ENCODE measurements at regions not wholly inside any gene's neighbourhood (a gene's known extent, or its start where the extent isn't known, plus 50 kb on each side); places are given as distances from the start of the nearest gene placed in this dataset.
"Not testable (repeated sequence)": the region's sequence is repeated elsewhere in the genome, so short reads cannot be mapped to it uniquely, and the experiment has no call there.

DNA sequence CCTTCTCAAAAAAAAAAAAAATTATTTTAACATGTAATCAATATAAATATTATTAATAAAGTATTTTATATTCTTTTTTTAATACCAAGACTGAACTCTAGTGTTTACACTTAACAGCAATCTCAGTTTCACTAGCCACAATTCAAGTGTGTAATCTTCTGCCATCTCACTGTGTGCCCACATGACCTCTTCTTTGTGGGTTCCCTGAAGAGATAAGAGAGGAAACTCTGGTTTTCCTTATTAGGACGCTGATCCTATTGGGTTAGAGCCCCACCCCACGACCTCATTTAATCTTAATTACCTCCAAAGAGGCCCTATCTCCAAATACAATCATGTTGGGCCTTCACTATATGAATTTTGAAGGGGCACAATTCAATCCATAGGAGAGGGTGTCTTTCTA lies 177.6 kb downstream of the STK31 start:
- no peak for DNase-seq

DNA sequence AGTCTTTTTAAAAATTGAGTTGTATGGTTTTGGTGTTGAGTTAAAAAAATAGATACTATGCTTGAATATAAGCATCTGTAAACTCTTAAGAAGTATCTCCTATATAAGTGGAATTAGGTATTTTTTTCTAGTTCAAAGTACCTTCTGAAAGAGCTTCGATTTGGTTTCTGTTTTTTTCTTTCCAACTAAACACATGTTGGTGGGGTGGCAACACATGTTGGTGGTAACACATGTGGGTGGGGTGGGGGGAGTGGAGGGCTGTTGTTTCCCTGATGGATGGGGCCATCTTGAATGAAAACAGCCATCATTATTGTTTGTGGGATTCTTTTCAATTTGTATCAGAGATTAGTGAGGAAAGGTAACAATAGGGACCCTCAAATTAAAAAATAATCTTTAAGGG lies 178.9 kb downstream of the STK31 start:
- no peak for DNase-seq

DNA sequence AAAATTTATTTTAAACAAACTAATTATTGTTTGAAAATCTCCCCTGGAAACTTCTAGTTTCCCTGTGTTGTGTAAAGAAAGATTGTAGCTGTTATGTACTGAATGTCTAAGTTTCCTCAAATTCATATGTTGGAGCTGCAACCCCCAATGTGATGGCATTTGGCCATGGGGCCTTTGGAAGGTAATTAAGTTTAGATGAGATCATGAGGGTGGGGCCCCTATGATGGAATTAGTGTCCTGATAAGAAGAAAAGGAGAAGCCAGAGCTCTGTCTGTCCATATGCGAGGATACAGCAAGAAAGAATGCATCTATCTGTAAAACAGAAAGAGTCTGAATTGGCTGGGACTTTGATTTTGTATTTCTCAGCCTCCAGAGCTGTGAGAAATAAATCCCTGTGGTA lies 179.5 kb downstream of the STK31 start:
- no peak for DNase-seq

DNA sequence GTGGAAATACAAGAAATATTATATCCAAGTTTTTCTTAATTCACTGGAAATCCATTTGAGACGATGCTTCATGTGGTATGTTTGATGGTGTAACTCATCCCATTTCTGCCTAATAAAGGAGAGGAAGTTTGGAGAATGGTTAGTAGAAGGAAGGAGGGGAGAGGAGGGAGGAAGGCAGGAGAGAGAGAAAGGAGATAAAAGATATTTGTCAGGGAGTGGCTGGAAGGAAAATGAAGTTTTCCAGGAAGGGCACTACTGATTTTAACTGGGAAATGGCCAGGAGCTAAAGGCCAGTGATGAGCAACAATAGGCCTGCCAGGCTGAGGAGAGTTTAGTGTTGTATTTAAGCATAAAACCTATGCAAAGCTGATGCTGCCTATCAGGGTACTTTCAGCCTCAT lies 182.0 kb downstream of the STK31 start:
- DNase-seq: no peak

DNA sequence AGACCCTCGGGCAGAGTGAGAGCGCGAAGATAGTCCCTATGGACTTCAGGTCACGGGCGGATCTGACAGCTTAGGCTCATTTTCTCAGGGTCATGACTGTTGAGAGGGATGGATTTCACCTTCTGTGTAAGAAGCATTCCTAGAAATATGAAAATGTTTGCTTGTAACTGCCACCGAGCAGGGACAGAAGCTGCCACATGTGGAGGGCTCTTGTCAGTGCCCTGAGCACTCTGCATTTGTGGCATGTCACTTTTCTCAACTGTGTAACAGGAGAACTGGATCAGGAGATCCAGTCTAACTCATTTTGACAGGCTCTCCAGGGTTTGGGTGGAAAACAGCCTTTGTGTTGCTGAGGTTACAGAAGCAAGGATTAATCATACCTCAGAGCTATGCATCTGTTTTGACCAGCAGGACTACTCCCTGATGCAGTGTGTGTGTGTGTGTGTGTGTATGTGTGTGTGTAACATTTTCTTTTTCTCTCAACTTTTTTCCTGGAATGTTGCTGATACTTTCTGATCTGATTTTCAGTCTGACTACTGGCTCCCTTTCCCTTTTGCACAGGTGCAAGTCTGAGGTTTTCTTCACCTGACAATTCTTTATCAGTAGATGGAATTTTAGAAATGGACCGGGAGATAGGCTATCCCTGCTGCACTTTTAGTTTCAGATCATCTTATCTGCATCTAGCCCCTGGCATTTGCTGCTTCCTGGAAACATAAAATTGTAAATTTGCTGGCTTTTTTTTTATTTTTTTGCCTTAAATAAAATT lies 183.3 kb downstream of the STK31 start:
- no peak for DNase-seq

DNA sequence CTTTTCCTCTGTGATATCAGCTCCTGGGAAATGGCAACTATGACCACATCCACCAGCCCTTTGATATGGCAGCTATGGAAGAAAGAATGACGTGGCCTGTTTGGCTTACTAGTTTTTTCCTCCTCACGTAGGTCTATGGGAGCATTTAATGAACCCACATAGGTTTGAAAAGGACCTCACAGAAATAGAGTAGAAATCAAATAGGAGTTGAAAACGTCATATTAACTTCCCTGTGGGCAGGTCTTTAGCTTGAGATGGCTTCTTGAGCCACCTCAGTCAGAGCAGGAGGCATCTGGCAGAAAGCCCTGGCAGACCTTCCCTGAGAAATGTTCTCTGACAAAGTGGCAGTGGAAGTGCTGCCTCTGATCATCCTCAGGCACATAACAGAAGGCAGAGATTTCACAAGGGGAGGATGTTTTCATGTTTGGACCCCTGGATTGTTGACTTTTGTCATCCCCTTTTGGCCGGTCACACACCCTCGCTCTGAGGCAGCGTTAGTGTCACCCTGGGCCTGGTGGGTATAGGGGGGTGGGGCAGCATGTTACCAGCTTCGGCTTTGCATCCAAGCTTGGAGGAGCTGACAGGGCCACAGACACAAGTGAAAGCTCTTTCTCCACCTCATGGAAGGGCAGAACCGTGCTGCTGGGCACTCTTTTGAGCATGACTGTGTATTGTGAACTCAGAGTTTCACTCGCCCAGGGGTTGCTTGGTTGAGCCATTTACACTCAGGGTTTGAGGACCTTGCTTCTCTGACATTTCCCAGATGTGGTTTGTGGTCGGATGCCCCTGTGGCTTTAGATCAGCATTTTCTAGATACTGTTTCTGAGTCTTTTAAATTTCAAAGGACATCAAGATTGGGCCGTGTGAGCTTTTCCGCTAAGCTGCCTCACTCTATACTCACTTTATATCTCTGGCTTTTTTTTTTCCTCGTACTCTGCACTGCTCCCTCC lies 184.2 kb downstream of the STK31 start:
- peak; percentile 1 for DNase-seq

DNA sequence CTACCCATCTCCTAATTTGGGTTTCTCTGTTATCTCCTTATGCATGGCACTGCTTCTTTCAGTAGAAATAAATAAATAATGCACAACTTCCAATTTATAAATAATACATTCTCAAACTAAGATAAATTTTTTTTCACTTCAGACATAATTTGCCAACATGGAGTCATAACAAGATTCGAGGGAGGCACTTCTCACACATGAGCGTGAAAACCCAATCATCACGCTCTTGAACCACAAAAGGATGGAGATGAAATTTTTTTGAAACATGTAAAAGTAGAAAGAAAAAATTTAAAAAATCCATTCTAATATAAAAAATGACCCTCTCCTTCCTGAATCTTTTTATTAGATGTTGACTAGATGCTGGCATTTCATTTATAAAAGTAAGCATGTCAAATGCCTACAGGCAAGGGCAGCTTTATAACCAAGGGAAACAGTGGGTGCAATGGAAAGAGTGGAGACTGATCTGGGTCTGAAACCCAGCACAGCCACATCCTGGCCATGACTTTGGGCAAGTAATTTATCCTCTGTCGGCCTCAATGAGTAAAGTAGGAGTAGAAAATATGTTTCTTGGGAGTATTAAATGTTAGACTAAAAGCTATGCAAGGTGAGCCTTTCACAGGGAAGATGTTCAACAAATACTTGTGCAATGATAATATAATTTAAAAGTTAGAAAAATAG lies 185.0 kb downstream of the STK31 start:
- DNase-seq: no peak

DNA sequence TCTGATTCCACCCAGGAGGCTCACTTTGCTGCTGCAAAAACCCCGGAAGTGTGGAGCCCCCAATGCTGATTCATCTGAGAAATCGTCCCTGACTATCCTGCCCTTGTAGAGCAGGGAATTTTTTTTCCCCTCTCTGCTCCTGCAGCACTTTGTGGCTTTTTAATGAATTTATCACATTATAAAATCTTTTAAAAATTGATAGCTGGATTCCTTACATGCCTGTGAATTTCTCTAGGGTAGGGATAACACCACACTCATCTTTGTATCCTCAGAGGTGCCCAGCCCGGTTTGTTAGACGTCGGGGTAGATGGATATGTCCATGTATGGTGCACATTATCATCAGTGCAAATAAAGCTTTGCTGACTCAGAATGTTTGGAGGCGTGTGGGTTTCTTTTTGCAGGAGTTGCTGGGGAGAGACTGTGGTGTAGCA lies 185.7 kb downstream of the STK31 start:
- DNase-seq: no peak

DNA sequence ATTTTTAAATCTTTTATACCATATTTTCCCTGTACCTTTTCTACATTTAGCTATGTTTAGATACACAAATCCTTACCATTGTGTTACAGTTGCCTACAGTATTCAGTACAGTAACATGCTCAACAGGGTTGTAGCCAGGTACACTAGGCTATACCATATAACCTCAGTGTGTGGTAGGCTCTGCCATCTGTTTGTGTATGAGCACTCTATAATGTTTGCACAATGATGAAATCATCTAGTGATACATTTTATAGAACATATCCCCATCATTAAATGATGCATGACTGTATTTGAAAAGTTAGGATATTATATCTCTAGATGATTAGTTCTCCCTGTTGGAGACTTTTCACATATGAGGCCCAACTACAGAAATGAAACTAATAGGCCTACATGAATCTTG lies 188.6 kb downstream of the STK31 start:
- DNase-seq: no peak

DNA sequence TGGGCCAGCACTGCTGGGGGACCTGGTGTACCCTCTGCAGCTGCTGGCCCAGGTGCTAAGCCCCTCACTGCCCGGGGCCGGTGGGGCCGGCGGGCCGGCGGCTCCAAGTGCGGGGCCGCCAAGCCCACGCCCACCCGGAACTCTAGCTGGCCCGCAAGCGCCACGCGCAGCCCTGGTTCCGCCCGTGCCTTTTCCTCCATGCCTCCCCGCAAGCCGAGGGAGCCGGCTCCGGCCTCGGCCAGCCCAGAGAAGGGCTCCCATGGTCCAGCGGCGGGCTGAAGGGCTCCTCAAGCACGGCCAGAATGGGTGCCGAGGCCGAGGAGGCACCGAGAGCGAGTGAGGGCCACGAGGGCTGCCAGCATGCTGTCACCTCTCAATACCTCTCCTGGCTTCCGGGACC lies 194.9 kb downstream of the STK31 start:
- not testable (repeated sequence) for DNase-seq

DNA sequence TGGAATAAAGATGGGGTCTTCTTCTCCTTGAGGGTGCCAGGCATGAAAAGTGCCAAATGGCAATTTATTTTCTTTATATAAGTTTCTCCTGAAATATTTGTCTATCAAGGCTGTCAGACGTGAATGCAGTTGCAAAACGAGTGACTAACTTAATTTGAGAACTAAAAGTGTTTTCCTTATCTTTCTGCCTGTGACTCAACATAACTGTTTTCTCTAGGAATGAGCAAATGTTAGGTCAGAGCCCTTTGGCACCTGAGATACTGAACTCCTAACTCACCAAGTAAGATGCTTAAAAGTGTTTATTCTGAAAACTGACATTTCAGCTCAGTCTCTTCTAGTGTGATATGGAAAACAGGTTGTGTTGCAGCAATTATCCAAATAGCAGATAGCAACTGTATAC lies 197.0 kb downstream of the STK31 start:
- DNase-seq: no peak

DNA sequence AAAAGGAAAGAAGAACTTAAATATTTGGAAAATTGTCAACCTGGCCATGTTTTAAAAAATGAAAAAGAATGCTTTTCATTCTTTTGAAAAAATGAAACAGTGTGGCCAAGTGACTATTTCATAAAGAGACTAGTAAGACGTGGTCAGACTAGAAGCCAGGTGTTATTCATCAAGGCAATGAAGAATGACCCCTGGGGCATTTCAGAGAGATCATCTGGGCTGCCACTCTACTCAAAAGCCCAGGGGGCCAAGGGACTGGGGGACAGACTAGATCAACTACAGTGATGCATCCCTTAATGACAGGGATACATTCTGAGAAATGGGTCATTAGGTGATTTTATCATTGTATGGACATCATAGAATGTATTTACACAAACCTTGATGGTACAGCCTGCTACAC lies 199.4 kb downstream of the STK31 start:
- DNase-seq: no peak

DNA sequence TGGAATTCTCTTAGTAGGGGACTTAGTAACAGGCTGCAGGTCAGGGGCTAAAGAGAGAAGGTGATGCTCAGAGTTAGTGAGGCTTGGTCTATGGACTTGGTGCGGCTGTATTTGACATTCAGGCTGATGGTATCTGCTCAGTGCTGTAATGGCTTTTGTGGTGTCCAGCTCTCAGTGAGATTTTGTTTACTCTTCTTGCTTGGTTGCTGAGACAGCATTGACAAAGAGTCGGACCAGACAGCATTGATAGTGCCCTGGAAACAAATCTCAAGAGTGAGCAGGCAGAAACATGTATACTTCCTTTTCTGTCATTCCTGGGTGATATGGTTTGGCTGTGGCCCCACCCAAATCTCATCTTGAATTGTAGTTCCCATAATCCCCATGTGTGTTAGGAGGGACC lies 202.0 kb downstream of the STK31 start:
- DNase-seq: no peak

DNA sequence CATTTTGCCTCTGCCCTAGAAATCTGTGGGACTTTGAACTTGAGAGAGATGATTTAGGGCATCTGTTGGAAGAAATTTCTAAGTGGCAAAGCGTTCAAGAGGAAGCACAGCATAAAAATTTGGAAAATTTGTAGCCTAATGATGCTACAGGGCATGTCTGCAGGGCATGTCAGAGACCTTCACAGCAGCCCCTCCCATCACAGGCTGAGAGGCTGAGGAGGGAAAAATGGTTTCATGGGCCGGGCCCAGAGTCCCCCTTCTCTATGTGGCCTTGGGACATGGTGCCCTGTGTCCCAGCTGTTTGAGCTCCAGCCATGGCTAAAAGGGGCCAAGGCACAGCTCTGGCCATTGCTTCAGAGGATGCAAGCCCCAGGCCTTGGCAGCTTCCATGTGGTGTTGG lies 203.0 kb downstream of the STK31 start:
- no peak for DNase-seq

DNA sequence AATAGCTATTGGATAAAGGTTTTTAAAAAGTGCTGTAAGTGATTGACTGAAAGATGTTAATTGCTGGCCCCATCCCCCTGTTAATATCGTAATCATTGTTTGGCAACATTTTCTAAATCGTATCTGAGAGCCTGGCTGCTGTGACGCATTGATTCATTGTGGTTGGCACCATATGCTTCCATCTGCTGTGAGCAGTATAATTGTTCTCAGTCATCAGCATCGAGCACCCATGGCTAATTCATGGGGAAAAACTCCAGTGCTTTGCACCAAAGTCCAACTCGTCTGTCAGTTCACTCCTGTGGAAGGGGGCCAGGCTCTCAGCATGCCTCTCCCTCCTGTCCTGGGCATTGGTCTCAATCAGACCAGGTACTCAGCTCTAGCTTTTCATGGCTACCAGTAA lies 205.2 kb downstream of the STK31 start:
- DNase-seq: no peak

DNA sequence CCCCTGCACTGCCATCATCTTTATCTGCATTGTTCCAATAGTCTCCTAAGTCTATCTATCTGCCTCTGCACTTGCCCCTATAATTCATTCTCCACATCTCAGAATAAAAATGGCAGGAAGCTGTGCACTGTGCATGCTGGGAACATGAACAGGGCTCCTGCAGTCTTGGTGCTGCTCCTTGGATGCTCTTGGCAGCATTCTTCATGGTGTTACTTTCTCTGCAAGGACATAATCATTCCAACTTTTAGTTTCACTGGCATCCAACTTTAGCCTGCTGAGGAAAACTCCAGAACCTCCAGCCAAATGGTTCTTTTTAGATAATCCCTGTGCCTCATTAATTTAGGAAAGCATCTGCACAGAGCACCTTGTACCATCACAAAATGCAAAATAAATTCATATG lies 208.3 kb downstream of the STK31 start:
- no peak for DNase-seq

DNA sequence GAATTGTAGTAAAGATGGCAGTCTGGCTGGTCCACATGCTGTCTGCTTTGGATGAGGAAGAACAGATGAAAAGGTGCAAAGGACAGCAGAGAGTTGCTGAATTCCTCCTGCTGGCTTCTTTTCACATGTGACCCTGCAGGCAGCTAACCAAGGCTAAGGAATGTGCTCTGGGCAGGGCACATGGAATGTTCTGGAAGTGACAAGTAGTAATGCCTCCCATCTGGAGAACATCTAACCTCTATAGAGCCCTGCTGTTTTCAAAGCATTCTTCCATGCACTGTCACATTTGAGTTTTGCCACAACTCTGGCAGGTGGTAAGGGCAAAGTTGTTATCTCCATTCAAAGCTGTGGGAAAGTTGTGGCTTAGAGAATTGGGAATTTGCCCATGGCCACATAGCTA lies 208.8 kb downstream of the STK31 start:
- no peak for DNase-seq

DNA sequence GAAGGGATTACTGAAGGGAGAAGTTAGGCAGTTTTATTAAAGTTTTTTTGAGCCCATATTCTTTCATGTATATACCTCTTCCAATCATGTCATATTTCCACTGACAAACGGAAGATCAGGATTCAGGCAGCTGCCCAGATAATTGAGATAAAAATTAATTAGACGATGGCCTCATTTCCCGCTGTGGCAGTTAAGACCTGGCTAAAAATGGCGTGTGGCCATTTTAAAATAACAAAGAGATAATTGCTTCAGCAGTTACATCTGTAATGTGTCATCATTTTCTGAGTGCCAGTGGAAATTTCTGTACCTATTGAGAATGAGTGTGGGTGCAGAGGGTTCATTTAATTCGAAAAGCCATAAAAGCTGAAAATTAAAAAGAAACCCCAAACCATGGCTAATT lies 215.1 kb downstream of the STK31 start:
- no peak for DNase-seq

DNA sequence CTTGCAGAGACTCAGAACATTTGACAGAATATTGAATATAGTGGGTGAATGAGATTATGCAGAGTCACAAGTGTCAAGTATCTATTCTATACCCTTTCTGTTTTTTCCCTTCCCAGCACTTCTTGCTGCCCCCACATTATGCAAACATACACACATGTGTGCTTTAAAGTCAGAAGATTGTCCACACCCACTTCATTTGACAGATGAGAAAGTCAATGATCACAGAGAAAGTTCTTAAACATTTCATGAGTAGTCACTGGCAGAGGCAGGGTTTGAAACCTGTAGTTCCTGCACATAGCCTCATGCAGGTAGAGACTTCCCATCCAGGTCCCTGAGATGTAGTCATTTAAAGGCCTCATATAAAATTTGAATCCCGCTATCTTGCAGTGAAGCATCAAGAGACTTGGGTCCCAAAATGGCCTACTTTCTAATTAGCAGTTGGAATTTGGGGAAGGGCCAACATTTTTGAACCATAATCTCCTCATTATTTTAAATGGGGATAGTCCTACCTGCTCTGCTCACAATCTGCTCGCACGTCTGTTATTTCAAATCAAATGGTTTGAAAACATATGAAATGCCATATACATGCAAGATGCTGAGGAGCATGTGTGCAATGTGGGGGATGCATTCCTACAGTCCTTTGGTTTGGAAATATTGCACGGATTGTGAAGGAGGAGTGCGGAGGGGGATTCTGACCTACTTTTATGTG lies 217.8 kb downstream of the STK31 start:
- DNase-seq: no peak

DNA sequence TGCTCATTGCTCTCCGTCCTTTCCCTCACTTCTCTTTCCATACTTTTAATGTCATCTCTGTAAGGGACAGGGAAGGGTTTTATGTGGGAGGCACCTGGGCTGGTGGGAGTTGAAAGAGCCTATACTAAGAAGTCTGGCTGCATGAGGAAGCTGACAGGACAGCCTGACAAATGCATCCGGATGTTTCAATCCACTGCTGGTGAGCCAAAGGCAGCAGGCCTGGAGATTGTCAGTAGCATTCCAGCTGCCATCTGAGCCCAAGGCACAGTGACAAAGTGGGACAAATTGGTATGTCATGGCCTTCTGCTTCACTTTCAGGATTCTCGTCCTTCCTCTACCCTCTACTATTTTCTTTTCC lies 218.4 kb downstream of the STK31 start:
- no peak for DNase-seq

DNA sequence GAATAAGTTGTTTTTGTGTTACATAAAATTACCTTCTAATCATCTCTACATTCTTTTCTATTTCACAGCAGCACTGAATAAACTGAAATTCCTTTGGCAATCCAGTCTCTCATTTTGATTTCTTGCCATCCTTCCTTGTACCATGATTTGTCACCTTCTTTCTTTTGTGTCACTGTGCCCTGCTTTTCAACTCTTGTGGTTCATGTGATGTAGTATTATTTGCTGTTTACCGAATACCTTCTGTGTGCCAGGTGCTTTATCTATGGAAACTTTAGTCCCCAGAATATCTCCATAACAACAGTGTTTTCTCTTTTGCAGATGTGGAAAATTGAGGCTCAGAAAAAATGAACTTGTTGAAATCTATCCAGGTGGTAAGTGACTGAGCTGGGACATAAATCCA lies 220.3 kb downstream of the STK31 start:
- DNase-seq: no peak

DNA sequence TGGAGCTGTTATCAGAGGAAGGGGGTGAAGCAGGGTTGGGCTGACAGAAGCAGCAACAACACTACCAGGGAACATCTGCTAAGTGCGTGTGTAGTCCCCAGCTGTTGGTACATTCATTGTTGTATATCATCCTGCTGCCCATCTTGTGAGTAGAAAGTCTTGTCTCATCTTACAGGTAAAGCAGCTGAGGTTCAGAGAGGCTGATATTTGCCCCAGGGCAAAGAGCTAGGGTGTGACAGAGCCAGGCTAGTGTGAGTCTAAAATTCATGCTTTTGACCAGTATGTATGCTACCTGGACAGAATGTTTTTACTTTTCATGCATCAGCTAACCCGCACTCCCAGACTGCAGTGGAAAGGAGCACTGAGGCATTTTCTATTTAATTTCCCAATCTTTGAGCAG lies 221.6 kb downstream of the STK31 start:
- no peak for DNase-seq

DNA sequence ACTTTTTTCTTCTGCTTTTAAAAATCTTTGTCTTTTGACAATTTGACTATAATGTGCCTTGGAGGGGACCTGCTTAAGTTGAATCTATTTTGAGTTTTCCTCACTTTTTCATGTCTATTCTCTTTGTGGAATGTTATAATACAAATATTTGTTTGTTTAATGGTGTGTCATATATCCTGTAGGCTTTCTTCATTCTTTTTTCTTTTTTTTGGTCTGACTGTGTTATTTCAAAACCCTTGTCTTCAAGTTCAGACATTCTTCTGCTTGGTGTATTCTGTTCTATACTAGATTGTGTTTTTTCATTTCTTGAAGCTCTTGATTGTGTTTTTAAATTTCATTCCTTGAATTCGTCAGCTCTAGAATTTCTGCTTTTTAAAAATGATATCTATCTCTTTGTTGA lies 228.2 kb downstream of the STK31 start:
- DNase-seq: no peak

All from activated T-cell treated with anti-CD3 and anti-CD28 coated beads for 4 hours (primary cell).